ENCODE measurements at regions not wholly inside any gene's neighbourhood (a gene's known extent, or its start where the extent isn't known, plus 50 kb on each side); places are given as distances from the start of the nearest gene placed in this dataset.

DNA sequence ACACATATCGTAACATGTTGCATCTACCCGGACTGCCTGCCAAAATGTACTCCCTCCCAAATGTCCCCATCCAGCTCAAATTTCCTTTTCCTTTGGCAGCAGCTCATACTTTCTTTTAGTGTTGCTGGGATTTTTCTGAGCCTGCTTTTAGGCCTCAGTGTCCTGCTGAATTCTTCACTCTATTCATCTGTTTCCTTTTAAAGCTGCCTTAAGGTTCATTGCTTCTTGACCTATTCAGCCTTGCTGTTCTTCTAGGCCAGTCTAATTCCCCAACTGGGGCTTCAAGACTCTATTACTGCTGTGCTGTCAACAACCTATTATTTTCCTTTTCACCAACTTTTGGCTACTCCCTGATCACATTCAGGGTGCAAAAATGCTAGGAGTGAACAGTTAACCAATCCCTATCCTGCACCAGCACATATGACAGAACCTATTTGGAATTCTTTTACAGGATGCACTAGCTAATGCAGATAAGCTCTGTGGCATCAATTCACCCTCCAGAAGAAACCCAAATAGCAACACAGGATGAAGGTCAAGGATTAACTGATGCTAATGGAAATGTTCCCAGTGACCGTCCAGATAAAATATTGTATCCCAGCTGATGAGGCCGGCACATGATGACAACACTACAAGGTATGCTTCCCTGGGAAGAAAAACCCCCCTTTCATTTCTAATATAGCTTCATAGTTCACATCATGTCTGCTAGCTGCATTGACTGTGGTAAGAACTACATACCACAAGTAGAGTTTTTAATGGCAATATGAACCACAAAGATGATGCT is 114.7 kb upstream of the TTC29 start:
- TF ChIP-seq, protein P1, sequence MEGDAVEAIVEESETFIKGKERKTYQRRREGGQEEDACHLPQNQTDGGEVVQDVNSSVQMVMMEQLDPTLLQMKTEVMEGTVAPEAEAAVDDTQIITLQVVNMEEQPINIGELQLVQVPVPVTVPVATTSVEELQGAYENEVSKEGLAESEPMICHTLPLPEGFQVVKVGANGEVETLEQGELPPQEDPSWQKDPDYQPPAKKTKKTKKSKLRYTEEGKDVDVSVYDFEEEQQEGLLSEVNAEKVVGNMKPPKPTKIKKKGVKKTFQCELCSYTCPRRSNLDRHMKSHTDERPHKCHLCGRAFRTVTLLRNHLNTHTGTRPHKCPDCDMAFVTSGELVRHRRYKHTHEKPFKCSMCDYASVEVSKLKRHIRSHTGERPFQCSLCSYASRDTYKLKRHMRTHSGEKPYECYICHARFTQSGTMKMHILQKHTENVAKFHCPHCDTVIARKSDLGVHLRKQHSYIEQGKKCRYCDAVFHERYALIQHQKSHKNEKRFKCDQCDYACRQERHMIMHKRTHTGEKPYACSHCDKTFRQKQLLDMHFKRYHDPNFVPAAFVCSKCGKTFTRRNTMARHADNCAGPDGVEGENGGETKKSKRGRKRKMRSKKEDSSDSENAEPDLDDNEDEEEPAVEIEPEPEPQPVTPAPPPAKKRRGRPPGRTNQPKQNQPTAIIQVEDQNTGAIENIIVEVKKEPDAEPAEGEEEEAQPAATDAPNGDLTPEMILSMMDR (IDR thresholded peaks at IDR 0.05) = no peak
- no peak for TF ChIP-seq POLR2A (IDR thresholded peaks at IDR 0.05)

Data from Peyer's patch (tissue), 4 donors.